HG03469 (cell line): ENCODE measurements at regions not wholly inside any gene's neighbourhood (a gene's known extent, or its start where the extent isn't known, plus 50 kb on each side); places are given as distances from the start of the nearest gene placed in this dataset.
A peak's percentile ranks its signal among the peaks of the same experiment; 100 is the strongest.

Experiments
- ATAC-seq: cut with Tn5 transposase; IDR thresholded peaks from one replicate; pipeline ENCODE4 v1.9.1; 2021; ENCODE audit warnings: mild to moderate bottlenecking, moderate library complexity, moderate number of reproducible peaks; ENCODE audit not compliant: unreplicated experiment

DNA sequence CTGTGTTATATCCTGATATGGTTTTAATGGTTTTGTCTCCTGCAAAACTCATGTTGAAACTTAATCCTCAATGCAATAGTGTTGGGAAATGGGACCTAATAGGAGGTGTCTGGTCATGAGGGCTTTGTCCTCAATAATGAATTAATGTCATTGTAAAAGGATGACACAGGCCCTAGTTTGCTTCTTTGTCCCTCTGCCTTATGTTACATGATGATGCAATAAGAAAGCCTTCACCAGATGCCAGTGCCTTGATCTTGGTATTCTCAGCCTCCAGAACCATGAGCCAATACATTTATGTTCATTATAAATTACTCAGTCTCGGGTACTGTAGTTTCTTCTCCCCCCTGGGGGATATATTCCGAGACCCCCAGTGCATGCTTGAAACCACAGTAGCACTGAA, 1247.4 kb upstream of the SORCS1 start:
- ATAC-seq: no peak

DNA sequence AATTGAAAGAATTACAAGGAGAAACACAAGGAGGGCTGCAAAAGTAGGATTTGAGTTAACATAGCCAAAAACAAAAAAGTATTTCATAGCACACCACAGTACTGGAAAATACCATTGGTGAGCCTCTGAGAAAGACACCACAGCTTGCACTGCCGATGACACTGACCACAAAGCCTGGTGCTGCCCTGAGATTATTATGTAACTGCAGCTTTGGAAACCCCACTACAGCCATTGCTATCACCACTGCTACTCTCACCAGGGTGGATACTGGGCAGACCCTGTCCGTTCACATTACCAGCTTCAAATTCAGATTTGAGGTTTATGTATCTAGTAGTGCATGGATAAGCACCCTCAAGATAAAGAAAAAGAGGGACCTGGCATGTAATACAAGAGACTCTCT, 1246.7 kb upstream of the SORCS1 start:
- ATAC-seq: no peak

DNA sequence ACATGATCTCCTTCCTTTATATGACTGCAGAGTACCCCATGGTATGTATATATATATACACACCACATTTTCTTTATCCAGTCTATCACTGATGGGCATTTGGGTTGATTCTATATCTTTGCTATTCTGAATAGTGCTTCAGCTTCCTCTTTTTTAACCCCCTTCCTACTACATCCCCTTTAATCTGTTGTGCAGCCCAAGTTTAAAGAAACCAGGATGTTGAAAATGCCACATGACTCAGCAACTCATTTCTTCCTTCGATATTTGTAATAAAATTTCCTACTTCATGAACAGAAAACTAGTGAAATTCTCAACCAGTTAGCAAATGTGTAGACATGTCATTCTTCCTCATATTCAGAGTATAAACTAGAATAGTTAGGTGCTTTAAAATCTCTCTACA, 1245.7 kb upstream of the SORCS1 start:
- no peak for ATAC-seq

DNA sequence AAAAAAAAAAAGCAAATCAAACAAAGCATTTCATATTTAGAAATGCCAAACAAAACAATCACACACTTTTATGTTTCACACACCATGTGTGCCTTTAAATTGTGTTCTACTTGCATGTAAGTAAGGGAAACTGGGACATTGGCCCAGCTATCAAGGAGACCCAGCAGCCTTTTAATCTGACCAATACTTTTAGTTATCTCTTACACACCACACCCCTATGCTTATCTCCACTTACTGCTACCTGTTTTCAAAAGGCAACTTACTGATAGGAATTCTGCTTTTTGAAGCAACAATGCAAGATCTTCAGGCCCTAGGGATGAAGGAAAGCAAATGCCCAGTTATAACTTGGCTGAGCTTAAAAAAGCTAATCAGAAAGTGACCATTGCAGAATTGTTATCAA, 1244.8 kb upstream of the SORCS1 start:
- ATAC-seq: no peak

DNA sequence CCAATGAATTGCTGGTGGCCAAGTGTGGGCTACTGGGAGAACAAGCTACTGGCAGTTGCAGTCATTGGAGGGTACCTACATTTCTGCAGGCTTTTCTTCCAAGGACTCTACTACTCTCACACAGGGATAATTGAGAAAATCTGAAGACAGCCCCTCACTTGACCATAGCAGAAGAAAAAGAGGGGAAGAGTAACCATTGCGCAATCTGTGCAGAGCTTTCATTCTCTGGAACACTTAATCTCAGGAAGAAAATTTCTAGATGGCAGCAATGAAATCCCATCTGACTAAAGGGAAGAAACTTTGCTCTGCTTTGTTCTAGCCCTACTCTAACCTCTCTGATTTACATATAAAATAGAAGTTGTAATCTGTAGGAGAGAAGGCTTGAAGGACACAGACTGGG, 1239.6 kb upstream of the SORCS1 start:
- no peak for ATAC-seq

DNA sequence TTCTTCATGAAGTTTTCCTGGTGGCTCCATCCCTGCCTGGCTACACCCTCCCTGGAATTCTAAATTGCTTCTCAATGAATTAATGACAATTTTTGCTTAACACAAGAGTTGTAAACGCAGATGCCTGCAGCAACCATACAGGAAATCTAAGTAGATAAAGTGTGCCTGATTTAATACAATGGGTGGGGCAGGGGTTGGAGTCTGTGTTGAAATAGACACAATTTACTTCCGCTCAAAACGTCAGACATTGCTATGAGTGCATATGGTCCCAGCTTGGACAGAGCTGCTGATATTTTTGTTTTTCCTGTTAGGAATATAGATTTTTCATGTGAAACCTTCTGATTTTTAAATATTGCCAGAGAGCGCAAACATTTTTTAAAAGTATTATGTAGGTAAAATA, 1235.0 kb upstream of the SORCS1 start:
- ATAC-seq: no peak

DNA sequence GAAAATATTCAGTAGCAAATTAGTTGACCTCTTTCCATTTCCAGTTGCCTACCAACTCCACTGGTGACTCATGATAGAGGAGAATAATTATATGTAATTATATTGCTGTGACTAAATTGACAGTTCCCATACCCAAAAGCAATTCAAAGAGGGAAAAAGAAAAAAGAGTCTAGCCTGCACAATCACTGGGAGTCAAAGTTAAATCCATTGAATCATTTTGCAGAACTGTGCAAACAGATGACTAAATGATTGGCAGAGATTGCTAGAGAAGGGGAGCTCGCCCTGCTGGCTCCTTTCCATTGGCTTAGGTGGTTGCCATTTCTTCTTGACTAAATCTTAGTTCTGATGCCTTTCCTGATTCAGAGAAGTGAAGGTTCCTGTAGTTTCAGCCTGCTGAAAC, 1228.6 kb upstream of the SORCS1 start:
- no peak for ATAC-seq

DNA sequence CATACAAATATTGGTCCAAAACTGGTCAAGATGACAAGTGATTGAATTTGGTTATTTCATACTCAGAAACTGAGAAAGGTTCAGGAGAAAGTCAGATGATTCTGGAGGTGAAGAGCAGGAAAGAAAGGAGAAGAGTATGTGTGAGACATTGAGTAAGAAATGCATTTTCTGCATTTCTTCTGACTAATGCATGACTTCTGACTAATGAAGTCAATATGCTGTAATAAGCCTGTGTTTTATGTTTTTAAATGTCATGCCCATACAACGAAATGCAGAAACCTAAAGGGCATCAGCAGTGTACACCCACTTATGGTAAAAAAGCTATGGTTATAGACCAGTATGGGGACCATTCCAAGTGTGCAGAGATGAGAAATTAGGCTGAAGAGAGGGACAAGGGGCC, 1227.8 kb upstream of the SORCS1 start:
- no peak for ATAC-seq

DNA sequence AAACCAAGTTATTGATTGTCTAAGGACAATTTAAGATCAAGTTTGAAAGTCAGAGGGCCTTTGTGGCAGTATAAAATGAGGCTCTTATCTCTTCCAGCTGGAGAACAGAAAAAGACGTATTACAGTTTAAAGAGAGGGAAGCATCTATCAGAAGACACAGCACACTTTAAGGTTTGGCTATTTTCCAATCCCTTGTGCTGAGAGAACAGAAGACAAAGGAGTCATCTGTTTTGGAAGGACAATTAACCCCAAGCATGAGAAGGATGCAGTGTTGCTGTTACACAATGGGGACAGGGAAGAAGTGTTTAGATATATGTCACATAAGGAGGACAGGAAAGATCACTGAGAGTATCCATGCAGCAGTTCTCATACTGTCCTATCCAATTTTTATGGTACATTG, 1224.2 kb upstream of the SORCS1 start:
- no peak for ATAC-seq

DNA sequence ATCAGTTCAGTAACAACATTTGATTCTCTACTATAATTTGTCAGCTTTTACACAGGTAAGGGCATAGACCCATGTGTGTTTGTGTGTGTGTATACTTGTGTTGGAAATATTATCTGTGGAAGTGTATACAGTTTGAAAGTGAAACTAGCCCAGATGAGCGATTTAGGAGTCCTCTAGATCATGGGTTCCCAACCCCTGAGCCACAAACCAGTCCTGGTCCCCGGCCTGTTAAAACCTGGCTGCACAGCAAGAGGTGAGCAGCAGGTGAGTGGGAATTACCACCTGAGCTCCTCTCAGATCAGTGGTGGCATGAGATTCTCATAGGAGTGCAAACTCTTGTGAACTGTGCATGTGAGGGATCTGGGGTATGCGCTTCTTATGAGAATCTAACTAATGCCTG, 1221.5 kb upstream of the SORCS1 start:
- no peak for ATAC-seq

DNA sequence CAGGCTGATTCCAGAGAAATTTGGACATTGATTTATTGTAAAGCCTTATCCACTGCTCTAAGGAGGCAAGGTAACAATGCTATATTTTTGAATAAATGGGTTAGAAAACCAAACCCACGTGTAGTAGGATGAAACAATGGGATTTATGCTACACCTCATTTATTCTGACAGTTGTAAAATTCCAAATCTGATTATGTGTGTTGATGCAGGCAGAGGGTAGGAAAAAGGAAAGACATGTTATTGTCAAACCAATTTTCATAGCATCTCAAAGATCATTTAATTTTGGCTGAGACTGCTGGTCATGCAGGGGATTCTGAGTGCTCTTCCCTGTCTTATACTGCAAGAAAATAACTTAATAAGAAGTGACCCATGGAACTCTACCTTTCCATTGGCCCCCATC, 1219.9 kb upstream of the SORCS1 start:
- ATAC-seq: no peak

DNA sequence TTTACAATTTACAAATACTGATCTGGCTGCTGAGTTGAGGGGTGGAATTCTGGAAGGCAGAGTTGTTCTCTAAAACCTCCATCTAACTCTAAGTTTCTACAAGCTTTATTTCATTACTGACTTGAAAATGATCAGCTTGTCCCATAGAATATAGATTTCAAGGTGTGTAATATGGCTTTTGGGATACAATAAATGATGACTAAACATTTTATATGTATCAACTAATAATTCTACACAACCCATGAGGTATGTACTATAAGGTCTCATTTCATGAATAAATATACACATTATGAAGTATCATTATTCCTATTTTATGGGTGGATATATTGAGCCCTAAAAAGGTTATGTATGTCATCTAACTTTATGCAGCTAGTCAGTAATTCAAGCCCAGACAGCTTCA, 1214.3 kb upstream of the SORCS1 start:
- no peak for ATAC-seq

DNA sequence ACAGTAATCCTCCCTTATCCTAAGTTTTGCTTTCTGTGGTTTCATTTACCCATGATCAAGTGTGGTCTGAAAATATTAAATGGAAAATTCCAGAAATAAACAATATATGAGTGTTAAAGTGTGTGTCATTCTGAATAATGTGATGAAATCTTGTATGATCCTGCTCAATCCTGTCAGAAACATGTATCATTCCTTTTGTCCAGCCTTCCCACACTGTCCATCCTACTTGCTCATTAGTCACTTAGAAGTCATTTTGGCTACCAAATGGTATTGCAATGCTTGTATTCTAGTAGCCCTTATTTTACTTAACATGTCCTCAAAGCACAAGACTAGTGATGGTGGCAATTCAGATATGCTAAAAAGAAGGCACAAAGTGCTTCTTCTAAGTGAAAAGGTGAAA, 1211.2 kb upstream of the SORCS1 start:
- no peak for ATAC-seq

DNA sequence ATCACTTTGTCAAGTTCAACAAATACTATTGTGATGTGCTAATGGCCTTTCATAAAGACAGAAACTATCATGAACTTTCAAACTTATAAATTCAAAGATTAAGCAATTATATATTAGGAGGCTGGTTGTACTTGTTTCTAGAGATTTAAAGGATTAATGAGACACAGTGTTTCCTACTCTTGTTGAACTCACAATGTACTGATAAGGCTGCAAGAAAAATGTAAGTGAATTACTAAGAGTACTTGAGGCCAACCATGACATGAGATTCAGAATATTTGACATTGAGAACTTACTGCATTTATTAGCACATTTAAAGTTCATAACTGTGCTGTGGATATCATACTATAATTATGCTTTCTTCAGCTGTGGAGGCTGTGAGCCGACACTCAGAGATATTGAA, 1210.5 kb upstream of the SORCS1 start:
- ATAC-seq: no peak

DNA sequence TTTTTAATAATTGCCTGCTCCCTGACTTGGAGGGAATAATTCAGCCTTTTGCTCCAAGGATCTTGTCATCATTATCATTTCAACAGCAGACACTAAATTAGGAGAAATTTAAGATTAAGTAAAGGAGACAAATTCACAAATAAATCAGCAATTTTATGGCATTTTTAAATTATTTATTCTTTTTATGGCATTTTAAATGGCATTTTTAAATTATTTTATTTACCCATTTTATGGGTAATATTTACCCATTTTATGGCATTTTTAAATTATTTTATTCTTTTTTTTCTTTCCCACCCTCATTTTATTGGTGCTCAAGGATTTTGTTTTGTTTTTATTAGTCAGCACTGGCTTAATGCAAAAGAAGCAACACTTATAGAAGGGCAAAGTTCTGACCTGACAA, 1201.0 kb upstream of the SORCS1 start:
- ATAC-seq: no peak

DNA sequence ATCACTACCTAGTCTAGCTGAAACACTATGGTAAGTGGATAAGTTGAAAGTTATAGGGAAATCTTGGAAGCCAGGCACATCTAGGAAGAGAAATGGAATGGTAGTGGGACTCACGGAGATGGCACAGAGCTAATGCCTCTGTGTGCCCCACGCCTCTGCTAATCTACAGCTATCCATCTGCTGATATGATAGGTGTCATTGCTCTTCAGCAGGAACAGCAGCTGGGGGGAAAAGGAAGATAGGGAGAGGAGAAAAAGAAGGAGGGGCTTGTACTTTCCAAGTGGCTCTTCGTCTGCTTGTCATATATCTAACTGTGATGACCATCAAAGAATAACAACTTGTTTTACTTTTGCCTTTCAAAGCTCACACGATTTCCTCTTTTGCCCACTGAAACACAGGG, 1199.1 kb upstream of the SORCS1 start:
- ATAC-seq: no peak

DNA sequence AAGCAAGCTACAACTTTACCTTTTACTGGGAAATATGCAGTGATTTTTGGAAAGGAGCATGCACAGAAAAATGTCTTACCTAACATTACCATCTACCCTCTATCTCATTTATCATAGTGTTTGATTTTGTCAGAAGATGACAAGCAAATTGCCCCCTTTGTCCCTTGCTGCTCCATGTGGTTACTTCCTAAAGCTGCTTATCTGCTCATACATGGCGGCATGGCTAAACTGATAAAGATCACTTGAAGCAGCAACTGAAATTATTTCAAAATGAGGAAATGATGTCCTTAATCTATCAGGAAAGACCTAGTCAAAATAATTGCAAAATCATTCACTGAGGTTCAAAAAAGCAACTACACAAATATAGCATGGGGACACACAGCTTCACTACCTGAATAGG, 1198.5 kb upstream of the SORCS1 start:
- no peak for ATAC-seq

DNA sequence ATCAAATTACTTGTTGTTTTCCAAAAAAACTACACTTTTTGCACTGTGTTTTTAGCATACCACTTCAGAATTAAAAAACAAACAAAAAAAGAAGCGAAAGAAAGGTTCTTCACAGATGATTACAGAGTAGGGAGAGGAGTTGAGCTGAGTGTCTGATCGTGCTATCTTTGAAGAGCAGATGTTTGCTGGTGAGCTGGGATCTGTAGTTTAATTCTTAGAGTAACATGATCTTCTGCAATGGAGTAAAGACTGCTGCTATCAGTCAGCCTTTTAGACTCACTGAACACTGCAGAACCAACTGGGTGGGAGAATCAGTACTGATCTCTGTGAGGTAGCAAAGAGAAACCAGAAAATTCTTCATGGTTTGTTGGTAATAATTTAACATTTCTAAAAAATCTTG, 1197.8 kb upstream of the SORCS1 start:
- no peak for ATAC-seq

DNA sequence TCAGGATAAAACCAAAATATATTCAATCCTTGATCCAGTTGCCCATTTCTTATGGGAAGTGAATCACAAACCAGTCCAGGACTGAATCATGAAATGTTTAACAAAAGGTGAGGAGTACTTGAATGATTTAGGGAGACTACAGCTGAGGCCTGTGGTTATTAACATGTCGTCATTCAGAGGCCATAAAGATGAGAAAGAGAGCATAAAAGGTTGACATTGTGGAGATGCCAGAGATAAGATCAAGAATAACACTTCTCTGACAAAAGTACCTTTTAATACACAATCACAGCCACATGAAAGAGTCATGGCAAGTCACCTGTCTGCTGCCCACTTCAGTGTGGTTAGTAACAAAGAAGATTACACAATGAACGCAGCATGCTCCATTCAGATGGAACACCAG, 1195.7 kb upstream of the SORCS1 start:
- no peak for ATAC-seq

DNA sequence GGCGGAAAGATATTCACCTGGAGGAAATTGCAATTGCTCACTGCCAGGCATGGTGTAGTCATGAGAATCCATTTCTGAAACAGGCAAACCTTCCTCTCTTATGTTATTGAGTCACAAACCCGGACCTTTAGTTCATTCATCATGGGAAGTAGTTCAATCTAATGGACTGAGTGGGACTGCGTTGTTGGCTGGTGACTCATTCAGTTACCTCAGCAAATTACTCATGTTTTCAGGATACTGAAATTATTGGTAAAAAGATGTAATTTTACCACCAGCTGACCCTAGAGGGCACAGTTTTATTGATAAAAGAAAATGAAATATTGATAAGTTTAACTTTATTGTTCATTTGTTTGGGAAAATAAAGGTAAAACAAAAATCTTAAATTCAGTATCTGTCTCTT, 1194.4 kb upstream of the SORCS1 start:
- peak; percentile 56 for ATAC-seq

DNA sequence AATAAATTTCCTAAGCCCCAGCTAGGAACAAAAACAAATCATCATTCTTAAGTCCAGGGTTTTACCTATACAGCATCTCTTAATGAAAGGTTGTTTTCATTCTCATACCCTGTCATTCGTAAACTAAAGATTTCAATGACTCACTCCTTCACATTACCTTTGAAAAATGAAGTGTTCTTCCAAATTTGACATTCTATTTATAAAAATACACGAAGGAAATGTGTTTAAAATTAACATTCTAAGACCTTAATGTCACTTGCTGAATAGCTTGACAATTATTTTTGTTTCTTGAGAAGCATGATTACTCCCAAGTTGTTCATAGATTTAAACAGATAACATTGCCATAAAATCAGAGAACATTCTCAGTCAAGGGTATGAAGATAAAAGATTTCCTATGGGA, 1188.3 kb upstream of the SORCS1 start:
- no peak for ATAC-seq

DNA sequence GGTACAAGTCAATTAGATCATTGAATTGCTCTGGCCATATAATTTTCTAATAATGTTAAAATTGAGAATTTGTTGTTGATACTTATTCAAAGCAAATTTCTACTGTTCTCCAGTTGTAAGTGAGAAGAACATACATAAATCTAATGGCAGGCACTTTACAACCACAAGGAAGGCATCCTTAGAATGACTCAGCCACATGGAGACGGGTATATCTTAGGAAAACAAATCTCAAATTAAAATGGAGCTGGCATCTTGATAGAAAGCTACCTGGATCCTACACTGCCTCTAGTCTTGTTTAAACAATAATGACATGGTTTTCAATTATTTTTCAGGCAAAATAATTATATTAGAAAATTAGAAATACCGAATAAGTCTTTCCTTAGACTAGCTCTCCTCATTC, 1183.7 kb upstream of the SORCS1 start:
- ATAC-seq: no peak

DNA sequence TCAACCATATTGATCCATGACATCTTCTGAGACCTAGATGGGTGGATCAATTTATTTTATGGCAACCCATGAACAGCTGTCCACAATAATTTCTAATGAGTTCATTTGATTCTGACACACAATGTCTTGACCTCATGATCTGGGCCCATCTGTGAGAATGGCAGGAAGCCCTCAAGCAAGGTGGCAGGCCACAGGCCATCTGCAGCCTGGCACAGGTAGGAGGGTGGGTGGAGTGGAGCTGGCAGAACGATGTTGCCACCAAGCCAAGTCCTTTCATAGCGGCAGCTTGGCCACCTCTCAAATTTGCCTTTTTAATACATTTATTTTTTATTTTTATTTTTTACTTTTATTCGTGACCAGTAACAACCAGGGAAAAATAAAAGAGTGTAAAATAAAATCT, 1181.6 kb upstream of the SORCS1 start:
- ATAC-seq: no peak

DNA sequence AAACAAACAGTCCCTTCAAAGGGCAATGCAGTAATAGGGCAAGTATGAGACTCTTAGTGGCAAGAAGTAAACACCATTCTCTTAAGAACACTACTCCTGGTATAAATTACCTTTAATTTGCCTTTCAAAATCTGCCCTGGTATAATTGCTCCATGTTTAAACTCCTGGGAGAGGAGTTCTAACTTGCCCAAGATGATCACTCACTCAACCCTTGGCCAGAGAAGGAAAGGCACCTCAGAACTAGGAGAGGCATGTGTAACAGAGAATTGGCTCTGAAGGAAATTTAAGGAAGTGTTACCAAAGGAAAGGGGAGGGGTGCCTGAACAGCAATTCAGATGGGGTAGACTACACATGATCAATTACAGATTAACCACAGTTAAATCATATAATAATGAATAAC, 1173.6 kb upstream of the SORCS1 start:
- no peak for ATAC-seq
